Trophoblast cell (in vitro differentiated cells and primary cell): ENCODE measurements at regions not wholly inside any gene's neighbourhood (a gene's known extent, or its start where the extent isn't known, plus 50 kb on each side); places are given as distances from the start of the nearest gene placed in this dataset.
"Not testable (repeated sequence)": the region's sequence is repeated elsewhere in the genome, so short reads cannot be mapped to it uniquely, and the experiment has no call there.

Source experiments
- DNase-seq, 2 donors: peaks; one replicate each; pipeline ENCODE4 v3.0.0-alpha.2; 2016
- H2AFZ ChIP-seq: 2 replicates; pipeline ENCODE4 v1.6.1; 2013; ENCODE audit warnings: low read length, moderate library complexity, mild to moderate bottlenecking; ENCODE audit not compliant: insufficient read depth, poor library complexity
- H2AK5ac ChIP-seq: 2 replicates; pipeline ENCODE4 v1.6.1; 2013; ENCODE audit warnings: mild to moderate bottlenecking, low read length
- H2BK120ac ChIP-seq: 2 replicates; pipeline ENCODE4 v1.6.1; 2013; ENCODE audit warnings: low read length, mild to moderate bottlenecking, moderate library complexity; ENCODE audit not compliant: insufficient read depth, poor library complexity
- H2BK12ac ChIP-seq: 2 replicates; pipeline ENCODE4 v1.6.1; 2013; ENCODE audit warnings: mild to moderate bottlenecking, low read length, moderate library complexity
- H2BK5ac ChIP-seq: 2 replicates; pipeline ENCODE4 v1.6.1; 2013; ENCODE audit warnings: low read length, low read depth, moderate library complexity, mild to moderate bottlenecking; ENCODE audit not compliant: poor library complexity
- H3K14ac ChIP-seq: 2 replicates; pipeline ENCODE4 v1.6.1; 2013; ENCODE audit warnings: mild to moderate bottlenecking, low read length
- H3K18ac ChIP-seq: 2 replicates; pipeline ENCODE4 v1.6.1; 2013; ENCODE audit warnings: mild to moderate bottlenecking, low read length
- H3K23ac ChIP-seq: 2 replicates; pipeline ENCODE4 v1.6.1; 2013; ENCODE audit warnings: low read length
- H3K27ac ChIP-seq: 2 replicates; pipeline ENCODE4 v1.5.1; 2013; ENCODE audit warnings: low read depth, mild to moderate bottlenecking, inconsistent platforms, low read length, moderate library complexity
- H3K27me3 ChIP-seq: 2 replicates; pipeline ENCODE4 v1.6.1; 2013; ENCODE audit warnings: inconsistent platforms, mild to moderate bottlenecking, low read length, moderate library complexity; ENCODE audit not compliant: insufficient read depth
- H3K36me3 ChIP-seq, 2 experiments: 1 replicate in 1 of 2; 2 replicates in 1 of 2; pipeline ENCODE4 v1.6.1; 2013; ENCODE audit warnings: low read length in 2 of 2, mild to moderate bottlenecking in 2 of 2, moderate library complexity in 1 of 2; ENCODE audit not compliant: insufficient read depth in 2 of 2, control insufficient read depth in 1 of 2
- H3K4ac ChIP-seq: 2 replicates; pipeline ENCODE4 v1.6.1; 2013; ENCODE audit warnings: low read depth, mild to moderate bottlenecking, low read length, moderate library complexity
- H3K4me1 ChIP-seq, 2 experiments: 1 replicate in 1 of 2; 2 replicates in 1 of 2; pipeline ENCODE4 v1.6.1; 2013; ENCODE audit warnings: low read length in 2 of 2, mild to moderate bottlenecking in 2 of 2, moderate library complexity in 1 of 2; ENCODE audit not compliant: insufficient read depth in 2 of 2, control insufficient read depth in 1 of 2
- H3K4me2 ChIP-seq: 2 replicates; pipeline ENCODE4 v1.6.1; 2013; ENCODE audit warnings: inconsistent platforms, mild to moderate bottlenecking, low read length, moderate library complexity
- H3K4me3 ChIP-seq: 2 replicates; pipeline ENCODE4 v1.5.1; 2013; ENCODE audit warnings: mild to moderate bottlenecking, low read depth, low read length, inconsistent platforms
- H3K79me1 ChIP-seq: one replicate; pipeline ENCODE4 v1.6.1; 2013; ENCODE audit warnings: low read length
- H3K79me2 ChIP-seq: 2 replicates; pipeline ENCODE4 v1.6.1; 2013; ENCODE audit warnings: low read length, mild to moderate bottlenecking; ENCODE audit not compliant: control insufficient read depth, insufficient read depth, poor library complexity
- H3K9ac ChIP-seq: 2 replicates; pipeline ENCODE4 v1.6.1; 2013; ENCODE audit warnings: mild to moderate bottlenecking, low read length
- H3K9me3 ChIP-seq: 2 replicates; pipeline ENCODE4 v1.6.1; 2013; ENCODE audit warnings: low read depth, mild to moderate bottlenecking, control low read depth, inconsistent platforms, low read length; ENCODE audit not compliant: insufficient read depth
- H4K12ac ChIP-seq: 2 replicates; pipeline ENCODE4 v1.6.1; 2013; ENCODE audit warnings: low read depth, mild to moderate bottlenecking, low read length, moderate library complexity
- H4K8ac ChIP-seq: 2 replicates; pipeline ENCODE4 v1.6.1; 2013; ENCODE audit warnings: low read depth, mild to moderate bottlenecking, low read length, moderate library complexity
- H4K91ac ChIP-seq: one replicate; pipeline ENCODE4 v1.6.1; 2013; ENCODE audit warnings: low read depth, mild to moderate bottlenecking, low read length, moderate library complexity
- WGBS: extraction: QIAGEN DNeasy Blood & Tissue Kit; methylation state at CpG from one replicate; pipeline ENCODE4 v1.1.7; 2013; ENCODE audit warnings: missing lambda C conversion rate; ENCODE audit not compliant: insufficient read length, insufficient coverage; ENCODE audit errors: extremely low coverage; 5-methylcytosine and 5-hydroxymethylcytosine counted together

DNA sequence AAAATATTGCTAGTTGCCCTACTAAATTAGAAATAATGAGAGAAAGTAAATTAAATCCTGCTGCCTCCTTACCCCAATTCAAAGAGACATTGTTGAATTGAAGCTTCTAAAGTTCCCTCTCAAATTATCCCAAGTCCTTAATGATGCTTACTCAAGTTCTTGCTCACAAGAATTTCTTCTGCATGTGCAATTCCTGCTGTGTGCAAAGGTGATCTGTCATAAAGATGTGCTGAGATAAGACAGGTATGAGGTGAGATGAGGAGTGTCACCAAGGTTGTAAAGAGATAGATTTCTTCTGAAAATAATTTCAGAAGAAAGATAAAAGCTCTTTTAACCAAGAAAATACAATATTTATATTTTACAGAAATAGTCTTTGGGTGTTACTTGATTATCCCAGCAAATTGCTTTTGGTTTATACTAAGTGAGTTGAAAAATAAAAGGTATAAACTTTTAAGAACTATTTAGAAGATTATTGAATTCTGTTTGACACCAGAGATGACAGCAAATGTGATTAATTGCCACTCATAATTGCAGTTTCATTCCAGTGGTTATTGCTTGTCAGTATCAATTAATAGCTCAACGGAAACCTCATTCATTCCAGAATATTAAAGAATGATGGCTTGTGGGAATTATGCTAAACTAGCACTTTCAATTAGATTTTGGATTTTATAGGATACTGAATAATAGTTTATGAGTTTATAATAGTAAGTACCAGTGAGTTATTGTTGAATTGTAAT, 674.3 kb downstream of the STK39 start:
- DNase-seq = peak in 1 of 2 donors; percentile 37
- no peaks in the 10 kb centered on the region for H3K27me3 ChIP-seq
- no peak overlapping the region for H3K9ac ChIP-seq
- no peak overlapping the region for H3K4me3 ChIP-seq
- H3K79me2 ChIP-seq = no peaks in the 10 kb centered on the region
- H3K4me2 ChIP-seq = no peak overlapping the region
- H3K9me3 ChIP-seq = no peaks in the 10 kb centered on the region
- H3K23ac ChIP-seq = no peak overlapping the region
- H4K12ac ChIP-seq = no peak overlapping the region
- no peak overlapping the region for H3K18ac ChIP-seq
- no peak overlapping the region for H2BK5ac ChIP-seq
- H2BK120ac ChIP-seq = no peak overlapping the region
- no peak overlapping the region for H3K27ac ChIP-seq
- no CpG with 5 or more reads among the region's 1 CpG for WGBS
- H3K36me3 ChIP-seq = no peaks in the 10 kb centered on the region
- H2BK12ac ChIP-seq = no peak overlapping the region
- no peaks in the 10 kb centered on the region for H3K4me1 ChIP-seq
- H3K14ac ChIP-seq = no peak overlapping the region
- H4K91ac ChIP-seq = no peak overlapping the region
- no peaks in the 10 kb centered on the region for H3K79me1 ChIP-seq
- no peak overlapping the region for H2AFZ ChIP-seq
- H2AK5ac ChIP-seq = no peak overlapping the region
- no peak overlapping the region for H4K8ac ChIP-seq
- H3K4ac ChIP-seq = no peak overlapping the region

- no peak overlapping the region for H2AK5ac ChIP-seq
- H3K79me1 ChIP-seq = no peaks in the 10 kb centered on the region
- no peak overlapping the region for H4K12ac ChIP-seq
- H3K14ac ChIP-seq = no peak overlapping the region
- WGBS = 100% methylated on average over 1 of the region's 3 CpGs
- H3K4me2 ChIP-seq = no peak overlapping the region
- no peak overlapping the region for H4K8ac ChIP-seq
- no peak overlapping the region for H2BK120ac ChIP-seq
- H3K79me2 ChIP-seq = no peaks in the 10 kb centered on the region
- no peaks in the 10 kb centered on the region for H3K4me1 ChIP-seq
- H2BK5ac ChIP-seq = no peak overlapping the region
- no peak overlapping the region for H3K27ac ChIP-seq
- no peaks in the 10 kb centered on the region for H3K9me3 ChIP-seq
- no peak overlapping the region for H3K9ac ChIP-seq
- no peak for DNase-seq
- H3K18ac ChIP-seq = no peak overlapping the region
- H2AFZ ChIP-seq = no peak overlapping the region
- H3K4ac ChIP-seq = no peak overlapping the region
- no peaks in the 10 kb centered on the region for H3K36me3 ChIP-seq
- H3K4me3 ChIP-seq = no peak overlapping the region
- H3K23ac ChIP-seq = no peak overlapping the region
- H4K91ac ChIP-seq = no peak overlapping the region
- no peak overlapping the region for H2BK12ac ChIP-seq
- H3K27me3 ChIP-seq = no peaks in the 10 kb centered on the region
These were observed 677.0 kb downstream of the STK39 start for GRCh38 chr2:167570370-167570769.

- not testable (repeated sequence) for H3K4me1 ChIP-seq, H3K27me3 ChIP-seq, DNase-seq, H3K4ac ChIP-seq, H3K18ac ChIP-seq, H3K23ac ChIP-seq, H4K12ac ChIP-seq, H3K9me3 ChIP-seq, H3K79me2 ChIP-seq, H3K14ac ChIP-seq, H2BK12ac ChIP-seq, H3K9ac ChIP-seq, H2BK5ac ChIP-seq, H2BK120ac ChIP-seq, H3K79me1 ChIP-seq, H2AK5ac ChIP-seq, H3K4me2 ChIP-seq, H4K8ac ChIP-seq, H3K36me3 ChIP-seq, H2AFZ ChIP-seq, H4K91ac ChIP-seq, H3K27ac ChIP-seq, H3K4me3 ChIP-seq
- WGBS = no CpG with 5 or more reads among the region's 66 CpGs
These were observed 675.8 kb downstream of the XIRP2 start for GRCh38 chr2:167563885-167564619.

- not testable (repeated sequence) for H3K9me3 ChIP-seq, H3K9ac ChIP-seq, H3K27ac ChIP-seq, H4K12ac ChIP-seq, H3K4me1 ChIP-seq, DNase-seq, H3K79me2 ChIP-seq, H2BK5ac ChIP-seq, H2AFZ ChIP-seq, H3K14ac ChIP-seq, H4K91ac ChIP-seq, H3K79me1 ChIP-seq, H3K4me2 ChIP-seq, H3K4ac ChIP-seq, H2AK5ac ChIP-seq, H3K4me3 ChIP-seq, H2BK12ac ChIP-seq, H3K36me3 ChIP-seq, H3K18ac ChIP-seq, H2BK120ac ChIP-seq, H3K27me3 ChIP-seq, H3K23ac ChIP-seq, H4K8ac ChIP-seq
- no CpG with 5 or more reads among the region's 20 CpGs for WGBS
These were observed 670.2 kb downstream of the XIRP2 start for GRCh38 chr2:167558272-167558991.
